ENCODE measurements at regions not wholly inside any gene's neighbourhood (a gene's known extent, or its start where the extent isn't known, plus 50 kb on each side); places are given as distances from the start of the nearest gene placed in this dataset.

- DNase-seq = no peak
Observed at GRCh38 chr6:138580040-138580439, 80.7 kb upstream of the NHSL1 start.

GRCh38 chr6:138580801-138581200 is 81.5 kb upstream of the NHSL1 start:
- DNase-seq = no peak

- no peak for DNase-seq
Observed at GRCh38 chr6:138582573-138582972, 83.3 kb upstream of the NHSL1 start.

GRCh38 chr6:138586638-138587037 is 87.3 kb upstream of the NHSL1 start:
- DNase-seq = no peak

- DNase-seq = peak; percentile 37
Observed at GRCh38 chr6:138588805-138589434, 89.6 kb upstream of the NHSL1 start.

- DNase-seq = peak; percentile 33
Observed at GRCh38 chr6:138590796-138591709, 91.8 kb upstream of the NHSL1 start.

- DNase-seq = no peak
Observed at GRCh38 chr6:138592749-138593123, 93.4 kb upstream of the NHSL1 start.

- peak; percentile 31 for DNase-seq
Observed at GRCh38 chr6:138593124-138593877, 94.0 kb upstream of the NHSL1 start.

- no peak for DNase-seq
Observed at GRCh38 chr6:138593909-138594757, 94.8 kb upstream of the NHSL1 start.

GRCh38 chr6:138594758-138595140 is 95.5 kb upstream of the NHSL1 start:
- DNase-seq = no peak

GRCh38 chr6:138596126-138596525 is 96.8 kb upstream of the NHSL1 start:
- no peak for DNase-seq

GRCh38 chr6:138596591-138596990 is 97.3 kb upstream of the NHSL1 start:
- no peak for DNase-seq

- no peak for DNase-seq
Observed at GRCh38 chr6:138597336-138597735, 98.0 kb upstream of the NHSL1 start.

- no peak for DNase-seq
Observed at GRCh38 chr6:138598562-138599173, 99.4 kb upstream of the NHSL1 start.

GRCh38 chr6:138600261-138600660 is 101.0 kb upstream of the NHSL1 start:
- DNase-seq = no peak

GRCh38 chr6:138600726-138601125 is 101.4 kb upstream of the NHSL1 start:
- DNase-seq = no peak

GRCh38 chr6:138601128-138601527 is 101.8 kb upstream of the NHSL1 start:
- no peak for DNase-seq

- DNase-seq = no peak
Observed at GRCh38 chr6:138605958-138606357, 106.7 kb upstream of the NHSL1 start.

- no peak for DNase-seq
Observed at GRCh38 chr6:138607478-138608433, 108.5 kb upstream of the NHSL1 start.

- DNase-seq = no peak
Observed at GRCh38 chr6:138608896-138609295, 109.6 kb upstream of the NHSL1 start.

Measured in activated naive CD4-positive, alpha-beta T cell treated with anti-CD3 and anti-CD28 coated beads, Interleukin-2, amount 50 U/mL, for 16 hours (primary cell).